Astrocyte of the hippocampus (primary cell): ENCODE measurements at regions not wholly inside any gene's neighbourhood (a gene's known extent, or its start where the extent isn't known, plus 50 kb on each side); places are given as distances from the start of the nearest gene placed in this dataset.
"Not testable (repeated sequence)": the region's sequence is repeated elsewhere in the genome, so short reads cannot be mapped to it uniquely, and the experiment has no call there.

Experiments
- DNase-seq: peaks from one replicate; pipeline ENCODE4 v3.0.0; 2011; ENCODE audit warnings: low read depth, low spot score

GRCh38 chr6:96276305-96276704, 245.3 kb upstream of the UFL1 start:
- peak; percentile 3 for DNase-seq

- DNase-seq: no peak
Measured at GRCh38 chr6:96276856-96277255, 244.8 kb upstream of the UFL1 start.

GRCh38 chr6:96279084-96279483, 242.5 kb upstream of the UFL1 start:
- DNase-seq: no peak

GRCh38 chr6:96286503-96286902, 235.1 kb upstream of the UFL1 start:
- DNase-seq: no peak

- DNase-seq: no peak
Measured at GRCh38 chr6:96299525-96299924, 222.1 kb upstream of the UFL1 start.

- peak; percentile 19 for DNase-seq
Measured at GRCh38 chr6:96301023-96301422, 220.6 kb upstream of the UFL1 start.

GRCh38 chr6:96301781-96302180, 219.8 kb upstream of the UFL1 start:
- peak; percentile 77 for DNase-seq

- no peak for DNase-seq
Measured at GRCh38 chr6:96302991-96303390, 218.6 kb upstream of the UFL1 start.

- no peak for DNase-seq
Measured at GRCh38 chr6:96304997-96305396, 216.6 kb upstream of the UFL1 start.

GRCh38 chr6:96330884-96331283, 190.7 kb upstream of the UFL1 start:
- DNase-seq: no peak

GRCh38 chr6:96340164-96340563, 181.4 kb upstream of the UFL1 start:
- no peak for DNase-seq

GRCh38 chr6:96345501-96345900, 176.1 kb upstream of the UFL1 start:
- DNase-seq: no peak

- DNase-seq: no peak
Measured at GRCh38 chr6:96381246-96381645, 140.4 kb upstream of the UFL1 start.

- peak; percentile 70 for DNase-seq
Measured at GRCh38 chr6:96391776-96392360, 129.7 kb upstream of the UFL1 start.

GRCh38 chr6:96394727-96395126, 126.9 kb upstream of the UFL1 start:
- DNase-seq: peak; percentile 24

- DNase-seq: no peak
Measured at GRCh38 chr6:96410467-96410866, 111.1 kb upstream of the UFL1 start.

GRCh38 chr6:96420294-96420693, 101.3 kb upstream of the UFL1 start:
- no peak for DNase-seq

- DNase-seq: peak; percentile 22
Measured at GRCh38 chr6:96433950-96434349, 87.7 kb upstream of the UFL1 start.

GRCh38 chr6:96436398-96436797, 85.2 kb upstream of the UFL1 start:
- no peak for DNase-seq

- DNase-seq: not testable (repeated sequence)
Measured at GRCh38 chr6:96437228-96437627, 84.4 kb upstream of the UFL1 start.

- peak; percentile 48 for DNase-seq
Measured at GRCh38 chr6:96450082-96450769, 71.4 kb upstream of the UFL1 start.

GRCh38 chr6:96450770-96451130, 70.9 kb upstream of the UFL1 start:
- no peak for DNase-seq

- no peak for DNase-seq
Measured at GRCh38 chr6:96458771-96459170, 62.8 kb upstream of the UFL1 start.
